Parathyroid adenoma (tissue), 2 donors: ENCODE measurements at regions not wholly inside any gene's neighbourhood (a gene's known extent, or its start where the extent isn't known, plus 50 kb on each side); places are given as distances from the start of the nearest gene placed in this dataset.
"Not testable (repeated sequence)": the region's sequence is repeated elsewhere in the genome, so short reads cannot be mapped to it uniquely, and the experiment has no call there.

Experiments
- H2AFZ ChIP-seq: fragments of 300-600 bp; sonication (generic); one replicate; pipeline ENCODE4 v1.7.0; 2017; ENCODE audit warnings: antibody characterized with exemption, mild to moderate bottlenecking
- H3K27ac ChIP-seq: fragments of 300-600 bp; sonication (generic); one replicate; pipeline ENCODE4 v1.7.0; 2017
- H3K27me3 ChIP-seq: fragments of 300-600 bp; sonication (generic); one replicate; pipeline ENCODE4 v1.7.0; 2017; ENCODE audit warnings: low read length; ENCODE audit not compliant: control insufficient read depth, insufficient read depth
- H3K36me3 ChIP-seq: fragments of 300-600 bp; sonication (generic); one replicate; pipeline ENCODE4 v1.7.0; 2017; ENCODE audit warnings: low read length; ENCODE audit not compliant: control insufficient read depth, insufficient read depth
- H3K4me1 ChIP-seq: fragments of 300-600 bp; sonication (generic); one replicate; pipeline ENCODE4 v1.7.0; 2017; ENCODE audit warnings: control low read depth
- H3K4me2 ChIP-seq: fragments of 300-600 bp; sonication (generic); one replicate; pipeline ENCODE4 v1.7.0; 2017; ENCODE audit warnings: low read length
- H3K4me3 ChIP-seq: fragments of 300-600 bp; sonication (generic); one replicate; pipeline ENCODE4 v1.7.0; 2017; ENCODE audit warnings: low read depth, low read length
- H3K79me2 ChIP-seq: fragments of 300-600 bp; sonication (generic); one replicate; pipeline ENCODE4 v1.7.0; 2017; ENCODE audit warnings: control low read depth
- H3K9ac ChIP-seq: fragments of 300-600 bp; sonication (generic); one replicate; pipeline ENCODE4 v1.7.0; 2017; ENCODE audit warnings: mild to moderate bottlenecking
- H3K9me3 ChIP-seq: fragments of 300-600 bp; sonication (generic); one replicate; pipeline ENCODE4 v1.7.0; 2017; ENCODE audit warnings: low read length; ENCODE audit not compliant: control insufficient read depth
- TF ChIP-seq, protein P1 (sequence below): fragments of 300-600 bp; sonication (generic); IDR thresholded peaks from one replicate; pipeline ENCODE4 v1.7.0; 2017; ENCODE audit warnings: antibody characterized with exemption, mild to moderate bottlenecking
- donor health status: primary hyperparathyroidism.

GRCh38 chrX:51053741-51054140 lies 143.2 kb downstream of the BMP15 start:
- no peaks in the 10 kb centered on the region for H3K36me3 ChIP-seq
- H3K4me2 ChIP-seq, result no peak overlapping the region
- no peaks in the 10 kb centered on the region for H3K79me2 ChIP-seq
- no peak overlapping the region for H3K4me3 ChIP-seq
- TF ChIP-seq, protein P1, sequence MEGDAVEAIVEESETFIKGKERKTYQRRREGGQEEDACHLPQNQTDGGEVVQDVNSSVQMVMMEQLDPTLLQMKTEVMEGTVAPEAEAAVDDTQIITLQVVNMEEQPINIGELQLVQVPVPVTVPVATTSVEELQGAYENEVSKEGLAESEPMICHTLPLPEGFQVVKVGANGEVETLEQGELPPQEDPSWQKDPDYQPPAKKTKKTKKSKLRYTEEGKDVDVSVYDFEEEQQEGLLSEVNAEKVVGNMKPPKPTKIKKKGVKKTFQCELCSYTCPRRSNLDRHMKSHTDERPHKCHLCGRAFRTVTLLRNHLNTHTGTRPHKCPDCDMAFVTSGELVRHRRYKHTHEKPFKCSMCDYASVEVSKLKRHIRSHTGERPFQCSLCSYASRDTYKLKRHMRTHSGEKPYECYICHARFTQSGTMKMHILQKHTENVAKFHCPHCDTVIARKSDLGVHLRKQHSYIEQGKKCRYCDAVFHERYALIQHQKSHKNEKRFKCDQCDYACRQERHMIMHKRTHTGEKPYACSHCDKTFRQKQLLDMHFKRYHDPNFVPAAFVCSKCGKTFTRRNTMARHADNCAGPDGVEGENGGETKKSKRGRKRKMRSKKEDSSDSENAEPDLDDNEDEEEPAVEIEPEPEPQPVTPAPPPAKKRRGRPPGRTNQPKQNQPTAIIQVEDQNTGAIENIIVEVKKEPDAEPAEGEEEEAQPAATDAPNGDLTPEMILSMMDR, result no peak
- no peak overlapping the region for H3K27ac ChIP-seq
- no peaks in the 10 kb centered on the region for H3K27me3 ChIP-seq
- no peak overlapping the region for H2AFZ ChIP-seq
- no peak overlapping the region for H3K9ac ChIP-seq
- no peaks in the 10 kb centered on the region for H3K9me3 ChIP-seq
- no peaks in the 10 kb centered on the region for H3K4me1 ChIP-seq

GRCh38 chrX:51098046-51098445 lies 187.5 kb downstream of the BMP15 start:
- TF ChIP-seq, protein P1, result no peak
- H3K27me3 ChIP-seq, result no peaks in the 10 kb centered on the region
- H3K4me2 ChIP-seq, result no peak overlapping the region
- H3K9me3 ChIP-seq, result no peaks in the 10 kb centered on the region
- H3K36me3 ChIP-seq, result no peaks in the 10 kb centered on the region
- no peak overlapping the region for H3K27ac ChIP-seq
- H3K9ac ChIP-seq, result no peak overlapping the region
- H3K4me1 ChIP-seq, result no peaks in the 10 kb centered on the region
- no peak overlapping the region for H3K4me3 ChIP-seq
- H3K79me2 ChIP-seq, result no peaks in the 10 kb centered on the region
- H2AFZ ChIP-seq, result no peak overlapping the region

DNA sequence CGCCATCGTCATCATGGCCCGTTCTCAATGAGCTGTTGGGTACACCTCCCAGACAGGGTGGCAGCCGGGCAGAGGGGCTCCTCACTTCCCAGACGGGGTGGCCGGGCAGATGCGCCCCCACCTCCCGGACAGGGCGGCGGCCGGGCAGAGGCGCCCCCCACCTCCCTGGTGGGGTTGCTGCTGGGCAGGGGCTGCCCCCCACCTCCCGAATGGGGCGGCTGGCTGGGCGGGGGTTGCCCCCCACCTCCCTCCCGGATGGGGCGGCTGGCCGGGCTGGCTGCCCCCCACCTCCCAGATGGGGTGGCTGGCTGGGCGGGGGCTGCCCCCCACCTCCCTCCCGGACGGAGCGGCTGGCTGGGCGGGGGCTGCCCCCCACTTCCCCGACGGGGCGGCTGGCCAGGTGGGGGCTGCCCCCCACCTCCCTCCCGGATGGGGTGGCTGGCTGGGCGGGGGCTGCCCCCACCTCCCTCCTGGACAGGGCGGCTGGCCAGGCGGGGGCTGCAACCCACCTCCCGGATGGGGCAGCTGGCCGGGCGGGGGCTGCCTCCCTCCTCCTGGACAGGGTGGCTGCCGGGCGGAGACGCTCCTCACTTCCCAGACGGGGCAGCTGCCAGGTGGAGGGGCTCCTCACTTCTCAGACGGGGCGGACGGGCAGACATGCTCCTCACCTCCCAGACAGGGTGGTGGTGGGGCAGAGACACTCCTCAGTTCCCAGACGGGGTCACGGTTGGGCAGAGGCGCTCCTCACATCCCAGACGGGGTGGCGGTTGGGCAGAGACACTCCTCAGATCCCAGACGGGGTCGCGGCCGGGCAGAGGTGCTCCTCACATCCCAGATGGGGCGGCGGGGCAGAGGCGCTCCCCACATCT lies 208.8 kb downstream of the BMP15 start:
- H3K4me3 ChIP-seq, H3K9me3 ChIP-seq, H3K4me2 ChIP-seq, H3K27me3 ChIP-seq, H3K79me2 ChIP-seq, H3K9ac ChIP-seq, H2AFZ ChIP-seq, H3K36me3 ChIP-seq, H3K27ac ChIP-seq, H3K4me1 ChIP-seq: not testable (repeated sequence)

- H3K9ac ChIP-seq, H3K9me3 ChIP-seq, H3K4me2 ChIP-seq, H3K27me3 ChIP-seq, H3K36me3 ChIP-seq, H3K4me3 ChIP-seq, H3K27ac ChIP-seq, H3K79me2 ChIP-seq, H2AFZ ChIP-seq, H3K4me1 ChIP-seq: not testable (repeated sequence)
Observed at GRCh38 chrX:51125743-51126142, 206.9 kb upstream of the NUDT10 start.

GRCh38 chrX:51144828-51145442 lies 187.7 kb upstream of the NUDT10 start:
- TF ChIP-seq, protein P1, result peak; percentile 41

More at GRCh38 chrX:51144828-51145442, 187.7 kb upstream of the NUDT10 start:
- no peaks in the 10 kb centered on the region for H3K36me3 ChIP-seq
- no peak overlapping the region for H3K4me3 ChIP-seq
- no peaks in the 10 kb centered on the region for H3K4me1 ChIP-seq
- no peak overlapping the region for H3K9ac ChIP-seq
- H3K27me3 ChIP-seq, result no peaks in the 10 kb centered on the region
- no peak overlapping the region for H3K4me2 ChIP-seq
- H3K79me2 ChIP-seq, result no peaks in the 10 kb centered on the region
- H3K27ac ChIP-seq, result no peak overlapping the region
- no peaks in the 10 kb centered on the region for H3K9me3 ChIP-seq
- no peak overlapping the region for H2AFZ ChIP-seq
